H1 (cell line): ENCODE measurements at regions not wholly inside any gene's neighbourhood (a gene's known extent, or its start where the extent isn't known, plus 50 kb on each side); places are given as distances from the start of the nearest gene placed in this dataset.

Experiments used
- ATF3 ChIP-seq: IDR thresholded peaks from 2 replicates; pipeline ENCODE4 v1.6.1; 2011; ENCODE audit warnings: low read depth, mild to moderate bottlenecking, low read length; ENCODE audit not compliant: insufficient read depth
- BACH1 ChIP-seq: IDR thresholded peaks from 2 replicates; pipeline ENCODE4 v1.6.1; 2012; ENCODE audit warnings: low read length, improper control_type of control experiment
- CTCF ChIP-seq, 3 experiments: IDR thresholded peaks; 1 replicate in 2 of 3; 2 replicates in 1 of 3; pipeline versions ENCODE4 v1.5.1 to v1.6.1; 2011; ENCODE audit warnings: low read length in 3 of 3, mild to moderate bottlenecking in 3 of 3, inconsistent platforms in 2 of 3, low read depth in 1 of 3, moderate library complexity in 1 of 3; ENCODE audit not compliant: insufficient read depth in 1 of 3; ENCODE audit errors: control extremely low read depth in 1 of 3
- EGR1 ChIP-seq: IDR thresholded peaks from 2 replicates; pipeline ENCODE4 v1.6.1; 2011; ENCODE audit warnings: low read depth, low read length, borderline replicate concordance
- EP300 ChIP-seq, 2 experiments: IDR thresholded peaks; 1 replicate in 1 of 2; 2 replicates in 1 of 2; pipeline ENCODE4 v1.6.1; 2011 to 2012; ENCODE audit warnings: low read depth in 2 of 2, low read length in 2 of 2, mild to moderate bottlenecking in 2 of 2, borderline replicate concordance in 1 of 2, inconsistent platforms in 1 of 2, moderate library complexity in 1 of 2
- EZH2 ChIP-seq: fragments of 200-600 bp; sonication (generic); IDR thresholded peaks from 2 replicates; pipeline ENCODE4 v1.7.1; 2012; ENCODE audit warnings: low read depth, mild to moderate bottlenecking, moderate library complexity, low read length, inconsistent platforms; ENCODE audit not compliant: severe bottlenecking
- FOSL1 ChIP-seq: IDR thresholded peaks from 2 replicates; pipeline ENCODE4 v1.6.1; 2011; ENCODE audit warnings: mild to moderate bottlenecking, low read depth, low read length, moderate library complexity; ENCODE audit not compliant: insufficient read depth
- GTF2F1 ChIP-seq: IDR thresholded peaks from 2 replicates; pipeline ENCODE4 v1.6.1; 2012; ENCODE audit warnings: low read depth, low read length, improper control_type of control experiment, borderline replicate concordance
- POLR2A ChIP-seq, 2 experiments: IDR thresholded peaks; 1 replicate in 1 of 2; 2 replicates in 1 of 2; pipeline ENCODE4 v1.6.1; 2011; ENCODE audit warnings: low read depth in 2 of 2, low read length in 2 of 2, mild to moderate bottlenecking in 2 of 2; ENCODE audit errors: control extremely low read depth in 1 of 2
- SIN3A ChIP-seq, 2 experiments: IDR thresholded peaks in 1 of 2; conservative IDR thresholded peaks in 1 of 2; 2 replicates each; pipeline ENCODE4 v1.6.1; 2011 to 2012; ENCODE audit warnings: low read length in 2 of 2, improper control_type of control experiment in 1 of 2, low read depth in 1 of 2, mild to moderate bottlenecking in 1 of 2
- SP2 ChIP-seq: IDR thresholded peaks from 2 replicates; pipeline ENCODE4 v1.6.1; 2012; ENCODE audit warnings: mild to moderate bottlenecking, low read length, inconsistent platforms
- SP4 ChIP-seq: IDR thresholded peaks from 2 replicates; pipeline ENCODE4 v1.6.1; 2012; ENCODE audit warnings: low read length, inconsistent platforms
- TAF1 ChIP-seq: IDR thresholded peaks from 2 replicates; pipeline ENCODE4 v1.6.1; 2011; ENCODE audit warnings: mild to moderate bottlenecking, low read depth, low read length

- no peak for TF ChIP-seq EP300 (IDR thresholded peaks at IDR 0.05; ENCODE audit: borderline replicate concordance in 1 of 2, low read depth in 2 of 2, low read length in 2 of 2)
- no peak for TF ChIP-seq CTCF (IDR thresholded peaks at IDR 0.05; ENCODE audit: control extremely low read depth in 1 of 3, insufficient read depth in 1 of 3, low read depth in 1 of 3, low read length in 3 of 3)
- TF ChIP-seq SP4: no peak
- TF ChIP-seq SIN3A (conservative IDR thresholded peaks at IDR 0.05 in 1 of 2, IDR thresholded peaks at IDR 0.05 in 1 of 2; ENCODE audit: low read depth in 1 of 2, low read length in 2 of 2): no peak
- TF ChIP-seq BACH1: no peak
- no peak for TF ChIP-seq TAF1
- TF ChIP-seq EZH2: no peak
- TF ChIP-seq ATF3: no peak
- no peak for TF ChIP-seq GTF2F1
- no peak for TF ChIP-seq POLR2A (IDR thresholded peaks at IDR 0.05; ENCODE audit: control extremely low read depth in 1 of 2, low read depth in 2 of 2, low read length in 2 of 2)
- TF ChIP-seq SP2: no peak
- no peak for TF ChIP-seq FOSL1
- TF ChIP-seq EGR1: no peak
Measured at GRCh38 chr2:96423828-96424227, 81.3 kb downstream of the NEURL3 start.
